ENCODE measurements at regions not wholly inside any gene's neighbourhood (a gene's known extent, or its start where the extent isn't known, plus 50 kb on each side); places are given as distances from the start of the nearest gene placed in this dataset.

GRCh38 chr20:40009542-40009941 lies 679.5 kb downstream of the MAFB start:
- Histone ChIP-seq H2BK120ac (replicated peaks; ENCODE audit: low read depth, low read length) (no peak overlapping the region), H3K27ac (ENCODE audit: low read depth, low read length) (no peak overlapping the region), H3K23ac (ENCODE audit: insufficient read length) (no peak overlapping the region), H3K56ac (replicated peaks; ENCODE audit: insufficient read length, low read depth, low read length) (no peak overlapping the region), H3K23me2 (ENCODE audit: low read depth, low read length) (no peaks in the 10 kb centered on the region), H3K14ac (ENCODE audit: insufficient read length) (no peak overlapping the region), H3K9me3 (ENCODE audit: insufficient read depth in 2 of 2, low read depth in 1 of 2, low read length in 1 of 2) (no peaks in the 10 kb centered on the region), H4K5ac (ENCODE audit: insufficient read length, low read depth, low read length) (no peak overlapping the region), H2BK20ac (ENCODE audit: low read length) (no peak overlapping the region), H3K4me3 (ENCODE audit: extremely low read depth in 1 of 4, insufficient read depth in 2 of 4, low read depth in 3 of 4, low read length in 4 of 4) (no peak overlapping the region), H3K36me3 (ENCODE audit: control insufficient read depth in 2 of 4, insufficient read depth in 4 of 4, low read length in 3 of 4) (no peaks in the 10 kb centered on the region), H3K4me1 (replicated peaks in 1 of 4; ENCODE audit: control insufficient read depth in 3 of 4, insufficient read depth in 4 of 4, low read length in 3 of 4) (no peaks in the 10 kb centered on the region), H2BK5ac (ENCODE audit: low read depth, low read length) (no peak overlapping the region), H3K79me1 (ENCODE audit: low read depth, low read length) (no peaks in the 10 kb centered on the region), H2AFZ (ENCODE audit: low read length) (no peak overlapping the region), H3K18ac (ENCODE audit: extremely low read depth, low read length) (no peak overlapping the region), H3K79me2 (ENCODE audit: control insufficient read depth in 1 of 2, insufficient read depth in 2 of 2, low read length in 2 of 2) (no peaks in the 10 kb centered on the region), H3K4ac (replicated peaks; ENCODE audit: insufficient read length, low read depth, low read length) (no peak overlapping the region), H3K9ac (replicated peaks in 1 of 4; ENCODE audit: extremely low read depth in 1 of 4, low read depth in 3 of 4, low read length in 3 of 4) (no peak overlapping the region), H4K20me1 (replicated peaks in 1 of 2; ENCODE audit: control insufficient read depth in 1 of 2, insufficient read depth in 2 of 2, low read length in 2 of 2) (no peaks in the 10 kb centered on the region), H2AK5ac (ENCODE audit: low read depth, low read length) (no peak overlapping the region), H3K27me3 (replicated peaks in 1 of 4; ENCODE audit: control insufficient read depth in 3 of 4, extremely low read depth in 1 of 4, insufficient read depth in 3 of 4, low read length in 3 of 4) (no peaks in the 10 kb centered on the region), H4K91ac (replicated peaks; ENCODE audit: insufficient read length, low read length) (no peak overlapping the region), H3K4me2 (ENCODE audit: insufficient read depth in 1 of 2, low read depth in 2 of 2, low read length in 2 of 2) (no peak overlapping the region), H2BK15ac (ENCODE audit: low read length) (no peak overlapping the region), H2BK12ac (ENCODE audit: low read depth, low read length) (no peak overlapping the region), H4K8ac (ENCODE audit: extremely low read depth, insufficient read depth, low read length) (no peak overlapping the region)
- WGBS, 2 experiments (ENCODE audit: extremely low coverage in 1 of 2, insufficient coverage in 1 of 2, insufficient read length in 1 of 2, insufficient replicate concordance in 2 of 2, low coverage in 1 of 2, low lambda C conversion rate in 2 of 2, missing lambda C conversion rate in 1 of 2), result 88% methylated on average over 3 of the region's 3 CpGs; no CpG with 5 or more reads in 1 of the 2 experiments
- no peak for DNase-seq (ENCODE audit: low read depth in 1 of 2, low spot score in 2 of 2)
- no peak for FAIRE-seq
- CTCF ChIA-PET (ENCODE audit: partially characterized antibody), result interaction anchor here (1.1 kb wide), 1 partner anchor 151 kb away, joined by 3 read pairs; no protein-coding TSS in a partner anchor
- POLR2A ChIA-PET (ENCODE audit: partially characterized antibody), result no interaction called here
- TF ChIP-seq, protein P1, sequence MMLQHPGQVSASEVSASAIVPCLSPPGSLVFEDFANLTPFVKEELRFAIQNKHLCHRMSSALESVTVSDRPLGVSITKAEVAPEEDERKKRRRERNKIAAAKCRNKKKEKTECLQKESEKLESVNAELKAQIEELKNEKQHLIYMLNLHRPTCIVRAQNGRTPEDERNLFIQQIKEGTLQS (IDR thresholded peaks at IDR 0.05; ENCODE audit: insufficient read depth, low read depth, low read length), result no peak
- no peak for TF ChIP-seq SAP30 (IDR thresholded peaks at IDR 0.05; ENCODE audit: insufficient read depth, insufficient replicate concordance, low read length)
- TF ChIP-seq, protein P2, sequence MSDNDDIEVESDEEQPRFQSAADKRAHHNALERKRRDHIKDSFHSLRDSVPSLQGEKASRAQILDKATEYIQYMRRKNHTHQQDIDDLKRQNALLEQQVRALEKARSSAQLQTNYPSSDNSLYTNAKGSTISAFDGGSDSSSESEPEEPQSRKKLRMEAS (IDR thresholded peaks at IDR 0.05), result no peak
- TF ChIP-seq SP2 (IDR thresholded peaks at IDR 0.05; ENCODE audit: low read length), result no peak
- no peak for TF ChIP-seq HDAC2 (IDR thresholded peaks at IDR 0.05; ENCODE audit: borderline replicate concordance in 1 of 2, low read depth in 2 of 2, low read length in 2 of 2)
- TF ChIP-seq, protein P3, sequence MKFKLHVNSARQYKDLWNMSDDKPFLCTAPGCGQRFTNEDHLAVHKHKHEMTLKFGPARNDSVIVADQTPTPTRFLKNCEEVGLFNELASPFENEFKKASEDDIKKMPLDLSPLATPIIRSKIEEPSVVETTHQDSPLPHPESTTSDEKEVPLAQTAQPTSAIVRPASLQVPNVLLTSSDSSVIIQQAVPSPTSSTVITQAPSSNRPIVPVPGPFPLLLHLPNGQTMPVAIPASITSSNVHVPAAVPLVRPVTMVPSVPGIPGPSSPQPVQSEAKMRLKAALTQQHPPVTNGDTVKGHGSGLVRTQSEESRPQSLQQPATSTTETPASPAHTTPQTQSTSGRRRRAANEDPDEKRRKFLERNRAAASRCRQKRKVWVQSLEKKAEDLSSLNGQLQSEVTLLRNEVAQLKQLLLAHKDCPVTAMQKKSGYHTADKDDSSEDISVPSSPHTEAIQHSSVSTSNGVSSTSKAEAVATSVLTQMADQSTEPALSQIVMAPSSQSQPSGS (IDR thresholded peaks at IDR 0.05; ENCODE audit: low read length), result no peak
- TF ChIP-seq FOSL1 (IDR thresholded peaks at IDR 0.05; ENCODE audit: insufficient read depth, low read depth, low read length), result no peak
- TF ChIP-seq CTBP2 (IDR thresholded peaks at IDR 0.05; ENCODE audit: borderline replicate concordance, insufficient read depth, insufficient read length, low read length), result no peak
- TF ChIP-seq SIN3A (conservative IDR thresholded peaks at IDR 0.05 in 1 of 2, IDR thresholded peaks at IDR 0.05 in 1 of 2; ENCODE audit: low read depth in 1 of 2, low read length in 2 of 2), result no peak
- TF ChIP-seq EGR1 (IDR thresholded peaks at IDR 0.05; ENCODE audit: borderline replicate concordance, low read depth, low read length), result no peak
- no peak for TF ChIP-seq SRF (IDR thresholded peaks at IDR 0.05; ENCODE audit: low read depth, low read length)
